HUDEP-2 (cell line): ENCODE measurements at regions not wholly inside any gene's neighbourhood (a gene's known extent, or its start where the extent isn't known, plus 50 kb on each side); places are given as distances from the start of the nearest gene placed in this dataset.

Experiments used
- DNase-seq, 76 experiments: peaks; one replicate each; lab custom pipeline; 2025; ENCODE audit not compliant: unreplicated experiment in 76 of 76; lab: John Stamatoyannopoulos, UW

GRCh38 chr5:88489364-88489763, 220.7 kb upstream of the TMEM161B start:
- DNase-seq: no peak

- no peak for DNase-seq
Measured at GRCh38 chr5:88488561-88488960, 219.9 kb upstream of the TMEM161B start.

DNA sequence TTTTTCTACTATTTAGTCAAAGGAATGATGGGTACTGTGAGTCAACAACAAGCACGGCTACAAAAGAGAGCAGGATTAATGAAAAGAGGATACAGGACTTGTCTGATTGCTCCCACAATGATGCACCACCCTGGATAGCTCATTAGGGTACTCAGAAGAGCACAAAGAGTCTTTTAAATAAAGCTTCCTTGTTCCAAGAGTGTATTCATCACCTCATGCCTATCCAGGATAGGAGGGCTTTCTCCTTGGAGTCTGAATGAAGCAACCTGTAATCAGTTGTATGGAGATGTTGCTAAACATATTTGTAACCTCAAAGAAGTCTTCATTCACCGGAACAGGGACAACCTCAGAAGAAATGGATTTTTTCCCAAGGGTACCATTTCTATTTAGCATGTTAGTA, 219.5 kb upstream of the TMEM161B start:
- no peak for DNase-seq

DNA sequence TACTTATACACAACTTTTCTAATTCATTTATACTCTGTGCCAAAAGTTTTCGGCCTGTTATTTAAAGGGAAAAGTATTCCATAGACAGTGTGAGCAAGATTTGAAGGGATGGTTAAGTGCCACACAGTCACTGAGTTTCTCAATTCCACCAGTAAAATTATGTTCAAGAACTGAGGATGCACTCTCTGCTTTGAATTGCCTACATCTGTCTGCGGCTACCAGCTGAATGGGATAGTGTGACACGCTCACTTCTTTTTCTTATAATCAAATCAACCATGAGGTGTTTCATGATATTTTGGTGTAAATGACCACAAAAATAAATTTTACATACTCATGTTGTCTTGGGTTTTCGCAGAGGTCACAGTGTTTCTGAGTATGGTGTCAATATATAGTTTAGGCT, 218.4 kb upstream of the TMEM161B start:
- no peak for DNase-seq

GRCh38 chr5:88486431-88486830, 217.8 kb upstream of the TMEM161B start:
- DNase-seq: no peak

DNA sequence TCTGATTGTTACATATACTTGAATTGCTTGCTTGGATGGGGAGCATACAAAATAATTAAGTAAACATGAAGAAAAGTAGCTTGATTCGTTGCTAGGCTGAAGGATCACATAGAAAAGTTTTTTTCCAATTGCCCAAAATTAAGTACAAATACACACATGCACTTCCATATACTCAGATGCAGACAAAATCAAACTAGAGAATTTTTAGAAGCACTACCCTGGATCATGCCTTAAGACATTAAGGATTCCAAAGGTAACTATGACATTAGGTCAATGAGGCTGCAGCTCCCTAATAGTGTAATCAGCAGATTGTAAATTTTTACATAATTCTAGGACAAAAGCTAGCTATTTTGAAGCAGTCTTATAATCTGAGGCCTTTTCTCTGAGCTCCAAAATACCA, 216.9 kb upstream of the TMEM161B start:
- no peak for DNase-seq

DNA sequence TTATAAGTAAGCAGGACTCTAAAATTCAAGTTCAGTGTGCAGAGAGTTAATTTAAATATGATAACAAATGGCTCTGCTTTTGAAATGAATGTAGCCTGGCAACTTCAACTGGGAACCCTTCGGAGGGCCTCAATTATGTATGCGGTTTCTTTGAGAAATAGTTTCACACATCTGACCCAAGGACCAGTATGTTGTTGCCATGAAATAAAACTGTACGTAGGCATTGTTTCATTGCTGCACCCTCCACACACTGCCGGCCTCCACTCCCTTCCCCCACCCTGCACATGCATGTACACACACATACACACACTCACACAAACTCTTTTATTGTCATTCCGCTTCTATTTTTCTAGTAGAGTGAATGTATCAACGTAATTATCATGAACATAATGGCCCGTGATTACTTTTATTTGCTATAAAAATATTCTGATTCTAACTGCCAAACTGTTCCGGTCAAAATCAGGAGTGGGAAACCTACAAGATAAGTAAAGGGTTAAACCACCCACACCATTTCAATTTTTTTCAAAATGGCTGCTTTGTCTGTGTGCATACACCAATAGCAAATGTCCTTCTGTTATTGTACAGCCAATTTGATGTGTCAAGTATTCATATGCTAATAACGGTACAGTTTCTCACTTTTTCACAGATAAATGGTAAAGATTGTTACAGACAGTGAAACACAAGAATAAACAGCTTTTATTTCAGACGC, 215.5 kb upstream of the TMEM161B start:
- no peak for DNase-seq

GRCh38 chr5:88480801-88481499, 212.3 kb upstream of the TMEM161B start:
- no peak for DNase-seq

- DNase-seq: no peak
Measured at GRCh38 chr5:88480245-88480644, 211.6 kb upstream of the TMEM161B start.

- no peak for DNase-seq
Measured at GRCh38 chr5:88474574-88474973, 205.9 kb upstream of the TMEM161B start.

DNA sequence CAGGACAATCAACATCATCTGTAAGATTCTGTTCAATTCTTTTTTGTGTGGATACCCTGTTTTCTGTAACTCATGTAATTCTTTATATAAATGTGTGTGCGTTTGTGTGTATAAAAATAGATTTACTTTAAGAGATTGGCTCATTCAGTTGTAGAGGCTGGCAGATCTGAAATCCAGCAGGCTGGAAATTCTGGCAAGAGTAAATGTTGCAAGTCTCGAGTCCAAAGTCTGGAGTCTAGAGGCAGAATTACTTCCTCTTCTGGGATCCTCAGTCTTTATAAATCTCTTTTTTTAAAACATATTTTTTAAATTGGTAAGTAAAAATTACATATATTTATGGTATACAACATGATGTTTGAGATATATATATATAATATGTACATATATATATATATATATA, 202.1 kb upstream of the TMEM161B start:
- no peak for DNase-seq

- DNase-seq: no peak
Measured at GRCh38 chr5:88459971-88460370, 191.3 kb upstream of the TMEM161B start.

DNA sequence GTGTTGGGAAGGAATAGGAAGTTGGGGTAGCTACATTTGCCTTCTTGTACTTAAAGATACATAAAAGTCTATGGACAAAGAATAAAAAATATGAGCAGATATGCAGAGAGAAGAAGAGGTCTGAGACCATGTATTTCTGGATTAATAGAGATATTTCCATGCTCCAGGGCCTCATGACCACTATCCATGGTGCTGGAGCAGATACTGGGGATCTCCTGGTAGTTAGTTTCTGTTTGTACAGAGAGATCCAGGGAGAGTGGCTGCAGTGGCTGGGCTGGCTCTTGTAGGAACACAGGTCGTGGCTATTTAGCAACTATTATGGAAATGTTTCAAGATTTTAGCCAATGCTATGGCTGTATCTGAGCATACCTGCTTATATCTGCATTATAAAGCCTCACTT, 184.2 kb upstream of the TMEM161B start:
- no peak for DNase-seq

DNA sequence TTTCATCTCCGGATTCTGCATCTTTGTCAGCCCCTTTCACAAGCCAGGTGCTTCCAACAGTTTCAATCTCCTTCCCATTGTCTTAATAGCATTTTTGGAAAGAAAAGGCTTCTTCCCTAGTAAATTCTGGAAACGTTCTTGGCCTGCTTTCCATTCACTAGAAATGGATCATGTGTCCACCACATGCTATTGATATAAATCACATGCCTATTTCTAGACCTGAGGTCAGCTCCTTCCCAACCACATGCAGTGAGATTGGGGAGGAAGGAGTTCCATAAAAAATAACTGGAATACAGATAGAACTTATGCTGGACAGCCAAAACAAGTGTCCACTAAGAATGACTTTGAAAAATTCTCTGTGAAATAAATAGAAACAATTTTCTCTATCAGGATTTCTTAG, 181.6 kb upstream of the TMEM161B start:
- no peak for DNase-seq

- no peak for DNase-seq
Measured at GRCh38 chr5:88438006-88438405, 169.4 kb upstream of the TMEM161B start.

GRCh38 chr5:88436290-88436689, 167.6 kb upstream of the TMEM161B start:
- DNase-seq: no peak

GRCh38 chr5:88428633-88429032, 160.0 kb upstream of the TMEM161B start:
- DNase-seq: no peak

GRCh38 chr5:88426441-88426840, 157.8 kb upstream of the TMEM161B start:
- no peak for DNase-seq

DNA sequence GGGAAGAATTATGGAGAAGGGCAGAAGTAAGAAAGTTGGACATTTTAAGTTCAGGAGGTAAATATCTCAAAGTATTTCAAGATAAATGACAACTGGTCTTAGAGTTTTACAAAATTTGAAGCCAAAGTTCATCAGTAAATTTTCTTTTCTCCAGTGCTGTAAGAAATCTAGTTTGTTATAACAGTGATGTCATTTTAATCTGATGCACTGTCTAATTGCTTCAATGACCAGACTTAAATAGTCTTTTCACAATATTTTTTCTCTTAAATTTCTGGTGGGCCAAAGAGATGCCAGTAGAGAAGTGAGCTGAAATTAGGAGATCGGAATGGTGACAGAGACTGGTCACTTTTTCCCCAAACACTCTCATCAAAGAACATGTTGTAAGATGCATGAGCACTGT, 156.5 kb upstream of the TMEM161B start:
- no peak for DNase-seq

GRCh38 chr5:88419931-88420330, 151.3 kb upstream of the TMEM161B start:
- DNase-seq: no peak

DNA sequence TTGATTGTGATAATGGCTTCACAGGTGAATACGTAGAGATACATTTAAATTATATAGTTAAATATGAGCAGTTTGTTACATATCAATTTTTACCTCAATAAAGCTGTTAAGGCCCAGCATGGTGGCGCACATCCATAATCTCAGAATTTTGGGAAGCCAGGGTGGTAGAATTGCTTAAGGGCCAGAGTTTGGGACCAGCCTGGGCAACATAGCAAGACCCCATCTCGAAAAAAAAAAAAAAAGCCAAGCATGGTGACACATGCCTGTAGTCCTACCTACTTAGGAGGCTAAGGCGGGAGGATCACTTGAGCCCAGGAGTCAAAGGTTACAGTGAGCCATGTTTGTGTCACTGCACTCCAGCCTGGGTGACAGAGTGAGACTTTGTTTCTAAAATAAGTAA, 138.7 kb upstream of the TMEM161B start:
- DNase-seq: no peak

GRCh38 chr5:88405783-88406182, 137.1 kb upstream of the TMEM161B start:
- DNase-seq: no peak

- no peak for DNase-seq
Measured at GRCh38 chr5:88404405-88404804, 135.8 kb upstream of the TMEM161B start.
